Liver (tissue), 3 donors: ENCODE measurements at regions not wholly inside any gene's neighbourhood (a gene's known extent, or its start where the extent isn't known, plus 50 kb on each side); places are given as distances from the start of the nearest gene placed in this dataset.

Experiments
- CTCF ChIP-seq: fragments of 150-350 bp; IDR thresholded peaks from 2 replicates; pipeline ENCODE4 v1.5.1; 2017; ENCODE audit warnings: improper control_type of control experiment, low read depth, low read length; ENCODE audit not compliant: missing input control
- FOXA1 ChIP-seq: IDR thresholded peaks from 2 replicates; pipeline ENCODE4 v1.6.1; 2016; ENCODE audit warnings: antibody characterized with exemption
- MAX ChIP-seq: IDR thresholded peaks from 2 replicates; pipeline ENCODE4 v1.6.1; 2016; ENCODE audit warnings: antibody characterized with exemption
- RAD21 ChIP-seq, 2 donors: IDR thresholded peaks; 2 replicates each; pipeline ENCODE4 v1.6.1; 2016; ENCODE audit warnings: antibody characterized with exemption in 2 of 2, mild to moderate bottlenecking in 2 of 2
- SP1 ChIP-seq: IDR thresholded peaks from 2 replicates; pipeline ENCODE4 v1.6.1; 2018; ENCODE audit warnings: antibody characterized with exemption, mild to moderate bottlenecking
- TAF1 ChIP-seq: conservative IDR thresholded peaks from 2 replicates; pipeline ENCODE4 v1.6.1; 2016; ENCODE audit warnings: antibody characterized with exemption, mild to moderate bottlenecking
- YY1 ChIP-seq: IDR thresholded peaks from 2 replicates; pipeline ENCODE4 v1.6.1; 2016; ENCODE audit warnings: antibody characterized with exemption, mild to moderate bottlenecking
- TF ChIP-seq, protein P1 (sequence below): IDR thresholded peaks from 2 replicates; pipeline ENCODE4 v1.6.1; 2016; ENCODE audit warnings: antibody characterized with exemption, mild to moderate bottlenecking
- TF ChIP-seq, protein P2 (sequence below): IDR thresholded peaks from 2 replicates; pipeline ENCODE4 v1.6.1; 2016; ENCODE audit warnings: antibody characterized with exemption
- donor health status: healthy.
- donor health status: healthy.

DNA sequence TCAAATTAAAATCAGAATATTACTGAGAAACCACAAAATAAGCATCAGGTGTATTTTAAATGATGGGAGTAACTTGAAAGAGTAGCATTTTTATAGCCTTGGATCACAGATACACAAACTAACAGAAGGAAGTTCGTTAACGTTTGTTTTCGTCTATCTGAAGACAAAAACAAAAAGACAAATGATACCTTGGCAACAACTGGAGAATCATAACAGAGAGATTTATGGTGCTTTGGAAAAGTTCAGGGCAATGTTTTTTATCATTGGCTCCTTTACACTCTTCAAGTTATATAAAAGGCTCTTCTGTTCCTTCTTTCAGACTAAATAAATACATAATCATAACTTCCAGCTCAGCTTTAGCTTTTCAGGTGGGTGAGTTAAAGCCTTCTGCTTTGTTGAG lies 128.1 kb upstream of the VLDLR start:
- TF ChIP-seq FOXA1 (no peak), MAX (no peak), CTCF (no peak), SP1 (no peak), YY1 (no peak), TAF1 (no peak), RAD21 (IDR thresholded peaks at IDR 0.05) (no peak)
- TF ChIP-seq, protein P1, sequence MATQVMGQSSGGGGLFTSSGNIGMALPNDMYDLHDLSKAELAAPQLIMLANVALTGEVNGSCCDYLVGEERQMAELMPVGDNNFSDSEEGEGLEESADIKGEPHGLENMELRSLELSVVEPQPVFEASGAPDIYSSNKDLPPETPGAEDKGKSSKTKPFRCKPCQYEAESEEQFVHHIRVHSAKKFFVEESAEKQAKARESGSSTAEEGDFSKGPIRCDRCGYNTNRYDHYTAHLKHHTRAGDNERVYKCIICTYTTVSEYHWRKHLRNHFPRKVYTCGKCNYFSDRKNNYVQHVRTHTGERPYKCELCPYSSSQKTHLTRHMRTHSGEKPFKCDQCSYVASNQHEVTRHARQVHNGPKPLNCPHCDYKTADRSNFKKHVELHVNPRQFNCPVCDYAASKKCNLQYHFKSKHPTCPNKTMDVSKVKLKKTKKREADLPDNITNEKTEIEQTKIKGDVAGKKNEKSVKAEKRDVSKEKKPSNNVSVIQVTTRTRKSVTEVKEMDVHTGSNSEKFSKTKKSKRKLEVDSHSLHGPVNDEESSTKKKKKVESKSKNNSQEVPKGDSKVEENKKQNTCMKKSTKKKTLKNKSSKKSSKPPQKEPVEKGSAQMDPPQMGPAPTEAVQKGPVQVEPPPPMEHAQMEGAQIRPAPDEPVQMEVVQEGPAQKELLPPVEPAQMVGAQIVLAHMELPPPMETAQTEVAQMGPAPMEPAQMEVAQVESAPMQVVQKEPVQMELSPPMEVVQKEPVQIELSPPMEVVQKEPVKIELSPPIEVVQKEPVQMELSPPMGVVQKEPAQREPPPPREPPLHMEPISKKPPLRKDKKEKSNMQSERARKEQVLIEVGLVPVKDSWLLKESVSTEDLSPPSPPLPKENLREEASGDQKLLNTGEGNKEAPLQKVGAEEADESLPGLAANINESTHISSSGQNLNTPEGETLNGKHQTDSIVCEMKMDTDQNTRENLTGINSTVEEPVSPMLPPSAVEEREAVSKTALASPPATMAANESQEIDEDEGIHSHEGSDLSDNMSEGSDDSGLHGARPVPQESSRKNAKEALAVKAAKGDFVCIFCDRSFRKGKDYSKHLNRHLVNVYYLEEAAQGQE: no peak
- TF ChIP-seq, protein P2, sequence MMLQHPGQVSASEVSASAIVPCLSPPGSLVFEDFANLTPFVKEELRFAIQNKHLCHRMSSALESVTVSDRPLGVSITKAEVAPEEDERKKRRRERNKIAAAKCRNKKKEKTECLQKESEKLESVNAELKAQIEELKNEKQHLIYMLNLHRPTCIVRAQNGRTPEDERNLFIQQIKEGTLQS: no peak
